ENCODE measurements at regions not wholly inside any gene's neighbourhood (a gene's known extent, or its start where the extent isn't known, plus 50 kb on each side); places are given as distances from the start of the nearest gene placed in this dataset.

DNA sequence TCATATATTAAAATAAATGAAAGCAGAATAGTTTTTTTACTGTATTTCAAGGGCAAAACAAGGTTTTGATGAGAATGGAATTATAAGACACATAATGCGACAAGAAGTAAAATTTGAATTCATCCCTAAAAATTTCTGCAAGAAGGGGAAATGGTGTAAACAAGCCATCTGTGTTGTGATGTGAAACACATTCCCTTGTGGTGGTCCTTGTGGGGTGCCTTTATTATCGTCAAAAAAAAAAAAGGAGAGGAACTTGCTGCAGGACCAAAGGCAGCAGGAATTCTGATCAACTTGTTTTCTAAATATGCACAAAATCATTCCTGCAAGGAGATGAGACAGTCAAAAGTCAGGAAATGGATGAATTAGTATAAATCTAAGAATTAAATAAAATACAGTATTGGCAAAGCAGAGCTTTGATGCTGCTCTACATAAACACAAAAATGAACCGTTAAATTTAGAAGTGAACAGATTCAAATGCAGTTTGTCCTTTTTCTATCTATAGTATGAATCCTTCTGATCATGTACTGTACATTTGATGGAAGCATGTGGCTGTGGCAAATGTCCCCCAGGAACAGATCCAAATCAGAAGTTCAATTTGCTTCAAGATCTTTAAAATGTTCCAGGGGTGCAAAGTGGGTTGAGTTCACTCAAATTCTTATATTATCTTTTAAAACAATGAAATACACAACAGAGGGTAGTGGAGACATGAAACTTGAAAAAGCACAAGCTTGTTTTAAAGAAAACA, 818.8 kb downstream of the PLCL1 start:
- TF ChIP-seq EZH2 (IDR thresholded peaks at IDR 0.05; ENCODE audit: low read length, unreplicated experiment) (no peak), EZH2phosphoT487 (IDR thresholded peaks at IDR 0.05; ENCODE audit: borderline replicate concordance, low read length) (no peak)
- TF ChIP-seq, protein P1, sequence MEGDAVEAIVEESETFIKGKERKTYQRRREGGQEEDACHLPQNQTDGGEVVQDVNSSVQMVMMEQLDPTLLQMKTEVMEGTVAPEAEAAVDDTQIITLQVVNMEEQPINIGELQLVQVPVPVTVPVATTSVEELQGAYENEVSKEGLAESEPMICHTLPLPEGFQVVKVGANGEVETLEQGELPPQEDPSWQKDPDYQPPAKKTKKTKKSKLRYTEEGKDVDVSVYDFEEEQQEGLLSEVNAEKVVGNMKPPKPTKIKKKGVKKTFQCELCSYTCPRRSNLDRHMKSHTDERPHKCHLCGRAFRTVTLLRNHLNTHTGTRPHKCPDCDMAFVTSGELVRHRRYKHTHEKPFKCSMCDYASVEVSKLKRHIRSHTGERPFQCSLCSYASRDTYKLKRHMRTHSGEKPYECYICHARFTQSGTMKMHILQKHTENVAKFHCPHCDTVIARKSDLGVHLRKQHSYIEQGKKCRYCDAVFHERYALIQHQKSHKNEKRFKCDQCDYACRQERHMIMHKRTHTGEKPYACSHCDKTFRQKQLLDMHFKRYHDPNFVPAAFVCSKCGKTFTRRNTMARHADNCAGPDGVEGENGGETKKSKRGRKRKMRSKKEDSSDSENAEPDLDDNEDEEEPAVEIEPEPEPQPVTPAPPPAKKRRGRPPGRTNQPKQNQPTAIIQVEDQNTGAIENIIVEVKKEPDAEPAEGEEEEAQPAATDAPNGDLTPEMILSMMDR (conservative IDR thresholded peaks at IDR 0.05; ENCODE audit: low read depth, low read length), result no peak

Data from PC-3 (cell line).